Jurkat, Clone E6-1 (cell line): ENCODE measurements at regions not wholly inside any gene's neighbourhood (a gene's known extent, or its start where the extent isn't known, plus 50 kb on each side); places are given as distances from the start of the nearest gene placed in this dataset.

Experiments used
- DNase-seq: peaks from one replicate; pipeline ENCODE4 v3.0.0-alpha.2; 2011; ENCODE audit warnings: low read depth, low spot score
- H3K4me3 ChIP-seq: 2 replicates; pipeline ENCODE4 v1.5.1; 2011; ENCODE audit warnings: mild to moderate bottlenecking, low read length, control low read depth, moderate library complexity

- DNase-seq: no peak
- H3K4me3 ChIP-seq: no peak overlapping the region
Observed at GRCh38 chr1:25107643-25108010, 124.7 kb downstream of the SYF2 start.

GRCh38 chr1:25106976-25107642 lies 125.2 kb downstream of the SYF2 start:
- no peak for DNase-seq
- no peak overlapping the region for H3K4me3 ChIP-seq

GRCh38 chr1:25106352-25106751 lies 126.0 kb downstream of the SYF2 start:
- DNase-seq: no peak
- no peak overlapping the region for H3K4me3 ChIP-seq

- no peak overlapping the region for H3K4me3 ChIP-seq
- DNase-seq: no peak
Observed at GRCh38 chr1:25105836-25106235, 126.5 kb downstream of the SYF2 start.

- no peak overlapping the region for H3K4me3 ChIP-seq
- no peak for DNase-seq
Observed at GRCh38 chr1:25104932-25105561, 127.3 kb downstream of the SYF2 start.

- no peak for DNase-seq
- H3K4me3 ChIP-seq: no peak overlapping the region
Observed at GRCh38 chr1:25103164-25103795, 129.0 kb downstream of the SYF2 start.

GRCh38 chr1:25100151-25100833 lies 132.0 kb downstream of the SYF2 start:
- no peak overlapping the region for H3K4me3 ChIP-seq
- DNase-seq: no peak

- no peak overlapping the region for H3K4me3 ChIP-seq
- peak; percentile 51 for DNase-seq
Observed at GRCh38 chr1:25099343-25099951, 132.9 kb downstream of the SYF2 start.

- H3K4me3 ChIP-seq: no peak overlapping the region
- no peak for DNase-seq
Observed at GRCh38 chr1:25098717-25099116, 133.6 kb downstream of the SYF2 start.

GRCh38 chr1:25096307-25097150 lies 135.8 kb downstream of the SYF2 start:
- H3K4me3 ChIP-seq: no peak overlapping the region
- DNase-seq: no peak

- peak overlapping the region; percentile 2; the same call in 1 of the 2 replicates for H3K4me3 ChIP-seq
- peak; percentile 81 for DNase-seq
Observed at GRCh38 chr1:25095635-25096200, 136.6 kb downstream of the SYF2 start.

- no peak overlapping the region for H3K4me3 ChIP-seq
- no peak for DNase-seq
Observed at GRCh38 chr1:25094995-25095394, 137.3 kb downstream of the SYF2 start.

GRCh38 chr1:25094229-25094628 lies 138.1 kb downstream of the SYF2 start:
- no peak overlapping the region for H3K4me3 ChIP-seq
- no peak for DNase-seq

GRCh38 chr1:25091658-25092057 lies 140.6 kb downstream of the SYF2 start:
- no peak overlapping the region for H3K4me3 ChIP-seq
- DNase-seq: no peak

GRCh38 chr1:25090707-25091422 lies 141.4 kb downstream of the SYF2 start:
- DNase-seq: no peak
- no peak overlapping the region for H3K4me3 ChIP-seq

- H3K4me3 ChIP-seq: no peak overlapping the region
- no peak for DNase-seq
Observed at GRCh38 chr1:25089772-25090171, 142.5 kb downstream of the SYF2 start.

GRCh38 chr1:25088946-25089345 lies 143.4 kb downstream of the SYF2 start:
- no peak for DNase-seq
- H3K4me3 ChIP-seq: no peak overlapping the region

- H3K4me3 ChIP-seq: no peak overlapping the region
- no peak for DNase-seq
Observed at GRCh38 chr1:25088180-25088701, 144.1 kb downstream of the SYF2 start.
